GM21717 (cell line): ENCODE measurements at regions not wholly inside any gene's neighbourhood (a gene's known extent, or its start where the extent isn't known, plus 50 kb on each side); places are given as distances from the start of the nearest gene placed in this dataset.
"Not testable (repeated sequence)": the region's sequence is repeated elsewhere in the genome, so short reads cannot be mapped to it uniquely, and the experiment has no call there.

Experiments
- ATAC-seq: cut with Tn5 transposase; IDR thresholded peaks from one replicate; pipeline ENCODE4 v1.9.1; 2021; ENCODE audit warnings: mild to moderate bottlenecking, moderate library complexity; ENCODE audit not compliant: unreplicated experiment

DNA sequence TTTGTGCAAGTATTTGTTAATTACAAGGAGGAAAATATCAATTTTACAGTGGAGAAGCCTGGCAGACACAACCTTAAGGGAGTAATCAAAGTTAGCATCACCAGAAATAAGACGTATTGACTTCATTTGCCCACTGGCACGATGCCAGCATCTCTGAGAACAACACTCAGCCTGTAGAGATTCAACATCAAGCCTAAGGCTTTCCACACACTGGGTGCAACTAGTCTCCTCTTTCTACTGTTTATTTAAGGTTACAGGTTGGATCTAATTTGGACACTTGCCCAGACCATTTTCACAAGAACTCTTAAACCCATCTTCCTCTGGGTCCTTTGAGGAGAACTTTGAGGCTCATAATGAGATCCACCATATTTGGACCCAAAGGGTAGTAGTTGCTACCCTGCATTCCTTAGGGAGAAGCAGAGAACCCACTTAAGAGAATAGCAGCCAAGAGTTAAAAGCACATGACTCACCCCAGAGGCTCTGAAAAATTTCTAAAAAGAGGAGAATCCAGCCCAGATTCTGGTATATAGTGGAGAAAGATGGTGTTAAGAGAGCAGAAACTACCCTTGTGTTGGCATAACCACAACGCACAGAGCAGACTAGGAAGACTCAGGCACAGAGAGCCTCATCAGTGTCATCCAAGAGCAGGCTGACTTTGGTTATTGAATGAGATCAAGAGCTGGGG is 97.3 kb downstream of the CCDC71L start:
- ATAC-seq, result no peak

DNA sequence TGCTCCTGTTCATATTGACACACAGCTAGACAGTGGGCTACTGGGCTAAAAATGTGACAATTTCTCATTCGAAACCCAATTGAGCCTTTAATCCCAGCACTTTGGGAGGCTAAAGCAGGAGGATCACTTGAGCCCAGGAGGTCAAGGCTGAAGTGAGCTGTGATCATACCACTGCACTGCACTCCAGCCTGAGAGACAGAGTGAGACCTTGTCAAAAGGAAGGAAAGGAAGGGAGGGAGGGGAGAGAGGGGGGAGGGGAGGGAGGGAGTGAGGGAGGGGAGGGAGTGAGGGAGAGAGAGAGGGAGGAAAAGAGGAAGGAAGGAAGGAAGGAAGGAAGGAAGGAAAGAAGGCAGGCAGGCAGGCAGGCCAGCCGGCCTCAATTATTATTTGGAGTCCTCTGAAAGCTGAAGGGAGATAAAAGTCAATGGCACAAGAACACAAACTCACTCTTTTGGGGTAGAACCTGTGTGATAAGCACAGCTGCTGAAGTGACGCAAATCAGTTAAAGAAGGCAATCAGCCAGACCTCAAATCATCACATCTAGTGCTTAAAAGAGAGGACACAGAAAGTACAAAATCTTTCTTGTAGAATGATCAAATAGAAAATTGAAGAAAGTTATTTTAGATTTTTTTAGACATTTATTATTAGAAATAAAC is 98.1 kb downstream of the CCDC71L start:
- no peak for ATAC-seq

DNA sequence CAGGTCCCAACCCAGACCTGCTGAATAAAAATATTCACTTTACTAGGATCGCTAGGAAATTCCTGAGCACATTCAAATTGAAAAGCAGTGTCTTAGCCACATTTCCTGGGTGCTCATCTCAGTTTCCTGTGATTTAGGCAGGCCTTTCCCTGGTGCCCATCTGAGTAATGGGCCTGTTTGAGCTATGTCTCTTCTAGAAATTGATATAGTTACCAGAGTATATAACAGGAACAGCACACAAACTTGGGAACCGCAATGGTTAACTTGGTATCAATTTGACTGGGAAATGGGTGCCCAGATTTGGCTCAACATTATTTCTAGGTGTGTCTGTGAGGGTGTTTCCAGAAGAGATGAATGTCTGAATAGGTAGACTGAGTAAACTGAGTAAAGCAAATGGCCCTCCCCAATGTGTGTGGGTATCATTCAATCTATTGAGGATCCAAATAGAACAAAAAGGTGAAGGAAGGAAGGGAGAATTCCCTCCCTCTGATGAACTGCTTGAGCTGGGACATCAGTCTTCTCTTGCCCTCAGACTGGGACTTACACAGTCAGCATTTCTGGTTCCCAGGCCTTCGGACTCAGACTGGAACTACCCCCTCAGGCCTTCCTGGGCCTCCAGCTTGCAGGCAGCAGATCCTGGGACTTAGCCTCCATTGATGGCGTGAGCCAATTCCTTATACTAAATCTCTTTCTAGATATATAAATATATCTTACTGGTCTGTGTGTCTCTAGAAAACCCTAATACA is 99.1 kb downstream of the CCDC71L start:
- ATAC-seq, result no peak

DNA sequence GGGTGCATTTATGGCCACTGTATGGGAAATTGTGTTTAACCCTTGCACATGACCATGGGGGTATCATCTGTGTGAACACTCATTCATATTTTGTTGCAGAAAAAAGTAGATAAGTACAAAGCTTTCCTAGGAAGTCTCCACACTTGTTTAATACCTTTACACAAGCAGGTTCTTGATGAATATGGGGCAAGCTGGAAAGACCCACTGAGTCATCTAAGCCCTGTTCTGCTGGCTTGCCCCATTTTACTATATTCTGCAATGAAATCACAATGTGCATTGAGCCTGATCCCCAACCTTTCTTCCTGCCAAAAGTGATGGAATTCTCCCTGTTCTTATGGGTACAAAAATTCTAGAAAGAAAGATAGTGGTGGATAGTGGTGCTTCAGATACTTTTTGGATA is 99.8 kb downstream of the CCDC71L start:
- ATAC-seq, result no peak

DNA sequence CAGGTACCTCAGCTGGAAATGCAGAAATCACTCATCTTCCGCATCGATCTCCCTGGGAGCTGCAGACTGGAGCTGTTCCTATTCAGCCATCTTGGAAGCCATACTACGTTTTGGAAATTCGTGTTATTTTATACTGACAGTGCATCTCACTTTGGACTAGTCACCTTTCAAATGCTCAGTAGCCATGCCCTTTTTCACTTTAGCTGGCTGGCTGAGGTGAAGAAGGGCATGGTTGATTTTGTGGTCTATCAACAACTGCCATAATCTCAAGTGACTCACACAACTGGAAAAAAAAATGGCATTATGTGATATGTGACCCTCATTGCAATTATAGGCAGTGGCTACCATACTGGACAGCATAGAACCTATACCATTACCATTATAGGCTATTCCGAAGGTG is 100.5 kb downstream of the CCDC71L start:
- no peak for ATAC-seq

DNA sequence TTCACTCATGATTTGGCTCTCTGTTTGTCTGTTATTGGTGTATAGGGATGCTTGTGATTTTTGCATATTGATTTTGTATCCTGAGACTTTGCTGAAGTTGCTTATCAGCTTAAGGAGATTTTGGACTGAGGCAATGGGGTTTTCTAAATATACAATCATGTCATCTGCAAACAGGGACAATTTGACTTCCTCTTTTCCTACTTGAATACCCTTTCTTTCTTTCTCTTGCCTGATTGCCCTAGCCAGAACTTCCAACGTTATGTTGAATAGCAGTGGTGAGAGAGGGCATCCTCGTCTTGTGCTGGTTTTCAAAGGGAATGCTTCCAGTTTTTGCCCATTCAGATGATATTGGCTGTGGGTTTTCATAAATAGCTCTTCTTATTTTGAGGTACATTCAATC is 104.7 kb downstream of the CCDC71L start:
- not testable (repeated sequence) for ATAC-seq

DNA sequence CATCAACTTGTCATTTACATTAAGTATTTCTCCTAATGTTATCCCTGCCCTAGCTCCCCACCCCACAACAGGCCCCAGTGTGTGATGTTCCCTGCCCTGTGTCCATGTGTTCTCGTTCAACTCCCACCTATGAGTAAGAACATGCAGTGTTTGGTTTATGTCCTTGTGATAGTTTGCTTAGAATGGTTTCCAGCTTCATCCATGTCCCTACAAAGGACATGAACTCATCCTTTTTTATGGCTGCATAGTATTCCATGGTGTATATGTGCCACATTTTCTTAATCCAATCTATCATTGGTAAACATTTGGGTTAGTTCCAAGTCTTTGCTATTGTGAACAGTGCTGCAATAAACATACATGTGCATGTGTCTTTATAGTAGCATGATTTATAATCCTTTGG is 106.3 kb downstream of the CCDC71L start:
- ATAC-seq, result not testable (repeated sequence)

DNA sequence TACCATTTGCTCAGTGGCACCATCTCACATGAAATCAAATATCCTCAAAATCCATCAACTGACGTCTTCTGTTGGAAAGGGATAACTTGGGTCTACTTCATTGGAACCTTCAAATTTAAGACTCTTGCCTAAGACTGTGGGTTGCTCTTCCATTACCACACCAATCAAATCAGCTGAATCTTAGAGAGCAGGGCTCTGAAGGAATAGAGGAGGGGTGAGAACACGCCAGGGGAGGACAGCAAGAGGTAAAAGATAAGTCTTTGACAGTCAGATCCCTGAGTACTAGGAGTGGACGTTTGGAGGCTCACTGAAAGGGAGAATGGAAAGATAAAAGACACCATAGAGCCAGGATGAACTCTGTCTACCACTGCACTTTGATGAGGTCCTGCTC is 107.5 kb downstream of the CCDC71L start:
- no peak for ATAC-seq

DNA sequence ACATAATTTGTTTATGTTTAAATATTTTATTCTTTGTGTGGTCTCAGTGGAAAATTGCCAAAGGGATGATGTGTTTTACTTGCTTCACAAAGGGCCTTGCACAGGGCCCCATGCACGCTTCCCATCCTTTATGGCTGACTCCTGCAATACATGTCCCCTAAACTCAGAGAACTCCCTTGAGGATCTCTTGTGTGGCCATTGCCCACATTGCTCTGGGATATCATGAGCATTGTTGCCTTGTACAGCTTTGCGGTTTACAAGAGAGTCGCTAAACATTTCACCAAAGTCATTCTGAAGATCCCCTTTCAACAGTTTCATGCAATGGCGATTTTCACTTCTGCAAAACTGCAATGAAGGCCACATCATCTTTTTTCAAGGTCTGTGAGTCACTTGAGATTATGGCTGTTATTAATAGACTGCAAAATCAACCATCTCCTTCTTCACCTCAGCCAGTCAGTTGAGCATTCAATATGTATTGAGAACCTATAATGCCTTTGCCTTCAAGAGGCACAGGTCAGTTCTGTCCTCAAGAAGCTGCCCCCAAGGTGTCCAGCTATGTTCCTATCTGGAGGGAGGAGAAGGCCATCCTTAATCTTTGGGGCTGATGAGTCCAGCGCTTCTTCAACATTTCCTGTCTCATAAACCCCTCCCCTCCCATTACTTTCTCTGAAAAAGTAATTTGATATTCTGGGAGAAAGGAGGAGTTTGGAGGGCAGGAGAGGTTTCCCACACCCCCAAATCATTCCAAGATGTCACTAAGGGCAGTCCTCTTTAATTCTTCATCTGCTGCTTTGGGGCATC is 108.1 kb downstream of the CCDC71L start:
- peak; percentile 97 for ATAC-seq

DNA sequence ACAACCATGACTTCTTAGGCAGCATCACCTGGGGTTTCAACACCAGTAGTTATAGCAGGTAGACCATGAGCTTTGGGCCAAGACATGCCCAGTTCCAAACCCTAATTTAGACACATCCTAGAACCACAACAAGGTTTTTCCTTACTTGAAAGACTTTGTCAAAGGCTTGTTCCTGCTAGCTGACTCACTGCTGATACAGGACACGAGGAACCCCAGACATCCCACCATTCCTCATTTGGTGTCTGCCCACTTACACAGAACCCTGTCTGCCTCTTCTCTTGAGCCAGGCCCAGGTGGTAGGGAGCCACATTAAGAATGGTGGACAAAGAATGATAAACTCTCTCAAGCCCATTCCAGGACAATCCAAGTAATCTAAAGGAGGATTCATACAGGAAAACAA is 109.0 kb downstream of the CCDC71L start:
- no peak for ATAC-seq

DNA sequence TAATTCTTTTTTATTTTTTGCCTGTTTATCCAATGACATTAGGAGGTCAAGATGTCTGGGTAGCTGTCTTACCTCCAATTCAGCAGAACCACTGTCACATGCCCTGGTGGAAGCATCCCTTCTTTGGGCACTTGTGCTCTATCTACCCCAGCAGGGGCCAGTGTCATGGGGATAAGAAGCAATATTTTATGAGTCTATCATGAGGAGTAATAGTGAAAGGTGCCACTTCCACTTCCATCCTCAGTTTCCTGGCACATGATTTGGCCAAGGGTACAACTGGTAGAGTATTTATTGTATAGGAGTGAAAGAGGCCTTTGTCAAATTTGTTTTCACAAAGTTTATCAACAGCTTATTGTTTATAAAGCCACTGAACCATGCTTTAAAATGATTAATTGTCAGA is 112.5 kb downstream of the CCDC71L start:
- no peak for ATAC-seq

DNA sequence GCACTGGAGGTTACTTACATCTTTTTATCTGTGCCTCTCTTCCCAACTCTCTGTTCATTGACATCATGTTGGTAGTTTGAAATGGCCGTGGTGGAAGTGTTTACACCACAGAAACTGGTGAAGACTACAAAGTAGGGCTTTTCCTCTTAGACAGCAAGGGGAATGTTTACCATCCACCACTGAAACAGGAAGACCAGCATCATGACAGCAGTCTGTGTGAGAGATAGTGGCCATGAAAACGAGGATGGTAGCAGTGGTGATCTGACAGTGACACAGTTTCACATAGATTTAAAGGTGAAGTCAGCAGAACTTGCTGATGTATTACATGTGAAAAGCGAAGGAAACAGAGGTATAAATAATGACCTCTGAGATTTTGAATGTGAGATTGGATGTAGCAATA is 115.7 kb downstream of the CCDC71L start:
- ATAC-seq, result no peak

DNA sequence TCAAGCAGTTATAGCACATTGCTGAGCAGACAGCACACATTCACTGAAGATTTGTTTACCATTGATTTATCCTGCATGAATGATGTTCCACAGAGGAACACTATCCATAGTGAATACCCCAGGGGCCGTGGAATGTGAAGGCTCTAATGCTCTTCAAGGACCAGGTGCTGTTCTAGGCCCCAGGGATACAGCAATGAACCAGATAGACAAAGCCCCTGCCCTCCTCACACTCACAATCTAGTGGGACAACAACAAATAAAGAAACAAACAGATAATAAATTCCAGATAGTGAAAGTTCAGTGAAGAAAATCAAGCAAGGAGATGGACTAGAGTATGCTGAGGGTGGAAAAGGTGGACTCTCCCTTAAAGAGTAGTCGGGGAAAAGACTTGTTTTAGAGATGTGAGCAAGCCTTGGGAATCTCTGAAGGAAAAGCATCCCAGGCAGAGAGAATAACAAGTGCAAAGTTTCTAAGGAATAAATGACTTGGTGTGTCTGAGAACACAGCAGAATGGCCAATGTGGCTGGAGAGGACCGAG is 117.7 kb downstream of the CCDC71L start:
- ATAC-seq, result no peak

DNA sequence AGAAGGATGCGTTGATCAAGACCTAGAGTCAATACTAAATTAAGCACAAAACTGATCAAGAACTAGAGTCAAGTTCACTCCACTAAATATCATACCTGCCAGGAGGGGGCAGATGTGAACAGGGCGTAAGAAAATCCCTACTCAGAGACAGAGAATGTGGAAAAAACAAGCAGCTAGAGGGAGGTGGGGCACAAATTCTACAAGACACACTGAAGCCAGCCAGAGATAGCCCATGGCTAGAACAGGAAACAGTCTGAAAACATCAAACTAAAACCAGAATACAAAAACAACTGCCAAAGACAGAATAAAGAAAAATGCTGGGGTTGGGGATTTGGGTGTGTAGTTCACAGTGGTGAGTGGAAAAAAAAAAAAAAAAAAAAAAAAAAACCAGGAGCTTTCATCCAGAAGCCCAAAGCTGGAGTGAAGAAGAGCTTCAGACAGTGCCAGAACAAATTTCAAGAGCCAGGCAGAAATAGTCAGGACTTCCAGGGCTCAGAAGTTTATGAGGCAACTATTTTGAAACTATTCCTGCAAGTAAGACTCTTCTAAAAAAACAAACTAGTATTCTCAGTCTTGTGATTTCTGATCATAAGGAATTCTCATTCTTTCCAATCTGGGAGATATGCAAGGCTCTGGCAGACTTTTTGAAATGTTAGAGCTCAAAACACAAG is 118.3 kb downstream of the CCDC71L start:
- ATAC-seq, result peak; percentile 84

DNA sequence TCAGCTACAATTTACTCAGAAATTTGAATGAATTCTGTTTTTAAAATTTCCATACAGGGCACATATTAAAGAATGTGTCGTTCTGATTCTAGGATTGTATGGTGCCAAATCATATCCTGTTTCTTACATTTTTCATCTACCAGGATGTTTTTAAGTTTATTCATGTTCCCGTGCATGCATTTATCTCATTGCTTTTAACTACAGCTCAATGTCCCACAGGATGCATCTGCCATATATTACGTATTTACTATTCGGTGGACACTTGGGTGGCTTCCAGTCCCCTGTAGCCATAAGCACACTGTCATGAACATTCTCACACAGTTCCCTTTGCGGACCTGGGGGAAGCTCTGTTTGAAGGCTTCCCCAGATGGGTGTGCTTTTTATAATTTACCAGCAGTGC is 122.3 kb downstream of the CCDC71L start:
- ATAC-seq, result no peak

DNA sequence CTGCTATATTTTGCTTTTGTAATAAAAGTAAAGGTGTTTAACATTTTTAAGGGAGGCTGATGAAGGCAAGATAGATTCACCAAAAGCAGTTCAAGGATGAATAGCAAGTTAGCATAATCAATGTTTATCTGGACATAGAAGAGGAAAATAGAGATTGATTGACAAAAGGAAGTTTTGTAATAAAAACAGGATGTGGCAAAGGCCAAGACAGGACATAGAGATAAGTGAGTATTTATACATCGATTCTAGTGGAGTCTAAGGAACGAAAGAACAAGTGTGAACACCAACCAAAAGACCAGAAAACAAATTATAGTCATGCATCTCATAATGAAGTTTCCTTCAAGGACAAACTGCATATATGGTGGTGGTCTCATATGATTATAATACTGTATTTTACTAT is 123.8 kb downstream of the CCDC71L start:
- ATAC-seq, result no peak

DNA sequence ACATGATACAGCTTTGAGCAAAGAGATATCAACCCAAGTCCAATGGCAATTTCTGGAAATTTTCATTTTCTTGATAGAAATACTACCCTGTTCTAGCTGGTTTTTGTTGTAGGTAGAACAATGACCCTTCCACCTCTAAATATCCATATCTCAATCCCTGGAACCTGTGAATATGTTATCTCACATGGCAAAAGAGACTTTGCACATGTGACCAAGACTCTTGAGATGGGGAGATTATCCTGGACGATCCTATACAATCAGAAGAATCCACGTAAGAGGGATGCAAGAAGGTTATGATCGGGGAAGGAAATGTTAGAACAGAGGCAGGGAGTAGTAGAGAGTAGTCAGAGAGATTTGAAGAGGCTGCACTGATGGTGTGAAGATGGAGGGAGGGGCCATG is 124.9 kb downstream of the CCDC71L start:
- ATAC-seq, result no peak

DNA sequence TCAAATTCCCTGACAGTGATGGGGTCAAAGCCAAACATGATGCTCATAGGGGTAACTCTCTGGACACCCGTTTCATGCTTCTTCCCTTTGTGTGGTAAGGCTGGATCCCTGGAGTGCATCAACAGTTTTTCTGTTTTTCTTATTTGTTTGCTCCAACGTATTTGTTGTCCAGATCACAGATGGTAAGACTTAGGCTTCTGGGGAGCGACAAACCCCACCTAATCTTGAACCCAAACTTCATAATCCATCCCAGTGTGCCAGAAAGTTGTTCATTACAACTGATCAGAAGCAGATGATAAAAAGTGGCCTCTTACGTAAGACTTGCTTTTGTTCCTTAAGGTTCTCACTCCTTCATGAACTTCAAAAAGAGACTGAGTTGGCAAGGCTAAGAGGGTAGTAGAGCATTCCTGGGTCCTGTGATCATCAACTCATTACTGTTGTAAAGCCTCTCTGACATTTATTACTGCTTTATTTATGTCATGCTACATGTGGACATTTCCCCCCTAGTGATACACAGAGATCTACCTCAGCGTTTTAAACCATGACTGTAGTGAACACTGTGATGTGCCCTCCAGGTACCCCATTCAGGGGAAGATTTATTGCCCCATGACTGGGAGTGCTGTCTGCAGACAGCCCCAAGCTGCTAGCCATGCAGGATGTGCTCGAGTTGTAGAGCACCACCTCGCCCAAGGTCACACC is 125.6 kb downstream of the CCDC71L start:
- no peak for ATAC-seq

DNA sequence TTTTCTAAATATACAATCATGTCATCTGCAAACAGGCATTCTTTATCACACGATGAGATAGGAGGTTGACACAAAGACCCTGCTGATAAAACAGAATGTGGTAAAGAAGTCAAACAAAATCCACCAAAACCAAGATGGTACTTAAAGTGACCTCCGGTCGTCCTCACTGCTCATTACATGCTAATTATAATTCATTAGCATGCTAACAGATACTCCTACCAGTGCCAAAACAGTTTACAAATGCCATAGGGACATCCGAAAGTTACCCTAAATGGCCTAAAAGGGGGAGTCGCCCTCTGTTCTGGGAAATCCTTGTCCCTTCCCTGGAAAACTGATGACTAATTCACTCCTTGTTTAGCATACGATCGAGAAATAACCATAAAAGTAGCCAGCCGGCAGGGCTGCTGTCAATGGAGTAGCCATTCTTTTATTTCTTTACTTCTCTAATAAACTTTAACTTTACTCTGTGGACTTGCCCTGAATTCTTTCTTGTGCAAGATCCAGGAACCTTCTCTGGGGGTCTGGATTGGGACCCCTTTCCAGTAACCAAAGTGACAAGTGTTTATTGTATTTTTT is 126.6 kb downstream of the CCDC71L start:
- no peak for ATAC-seq

DNA sequence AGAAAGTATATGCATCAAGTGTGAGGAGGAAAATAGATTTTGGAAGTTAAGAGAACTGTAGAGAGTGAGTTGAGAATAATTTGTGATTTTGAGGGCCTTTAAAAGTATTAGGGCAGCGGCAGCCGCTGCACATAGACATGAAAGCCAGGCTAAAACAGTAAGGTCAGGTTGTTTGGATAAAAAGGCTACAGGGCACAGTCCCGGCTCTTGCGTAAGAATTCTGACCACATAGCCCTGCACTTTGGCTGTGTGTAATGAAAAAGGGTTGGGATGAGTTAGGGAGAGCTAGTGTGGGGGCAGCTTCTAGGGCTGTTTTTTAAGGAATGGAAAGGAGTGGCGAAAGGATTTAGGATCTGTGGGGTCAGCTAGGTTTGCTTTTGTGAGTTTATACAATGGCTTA is 130.8 kb downstream of the CCDC71L start:
- not testable (repeated sequence) for ATAC-seq
